Adrenal gland (tissue), 9 donors: ENCODE measurements at regions not wholly inside any gene's neighbourhood (a gene's known extent, or its start where the extent isn't known, plus 50 kb on each side); places are given as distances from the start of the nearest gene placed in this dataset.

Experiments used
- DNase-seq, 7 donors: peaks; one replicate each; pipeline ENCODE4 v3.0.0-alpha.2; 2019 to 2020
- H3K27ac ChIP-seq, 5 donors: fragments of 200-600 bp; sonication (generic) in 4 of 5; 1 replicate in 3 of 5; 2 replicates in 2 of 5; pipeline versions ENCODE4 v1.5.1 to v1.8.0; 2016 to 2020; ENCODE audit warnings: mild to moderate bottlenecking in 1 of 5
- H3K27me3 ChIP-seq: fragments of 200-600 bp; 2 replicates; pipeline ENCODE4 v1.8.0; 2021
- H3K36me3 ChIP-seq, 2 donors: fragments of 200-600 bp; replicated peaks in 1 of 2; 1 replicate in 1 of 2; 2 replicates in 1 of 2; pipeline versions ENCODE4 v1.5.1 to v1.8.0; 2018 to 2022
- H3K4me1 ChIP-seq, 2 donors: fragments of 200-600 bp; replicated peaks in 1 of 2; 1 replicate in 1 of 2; 2 replicates in 1 of 2; pipeline versions ENCODE4 v1.5.1 to v1.8.0; 2018 to 2021
- H3K4me3 ChIP-seq, 4 donors: fragments of 200-600 bp; sonication (generic) in 3 of 4; one replicate each; pipeline ENCODE4 v1.5.1; 2016 to 2018
- H3K9me3 ChIP-seq, 3 donors: fragments of 200-600 bp; sonication (generic) in 1 of 3; replicated peaks in 1 of 3; 1 replicate in 2 of 3; 2 replicates in 1 of 3; pipeline versions ENCODE4 v1.5.1 to v1.8.0; 2016 to 2021
- POLR2A ChIP-seq, 2 donors: fragments of 450-650 bp; IDR thresholded peaks; one replicate each; pipeline ENCODE4 v1.6.1; 2017; ENCODE audit warnings: antibody characterized with exemption in 2 of 2, mild to moderate bottlenecking in 2 of 2, moderate library complexity in 1 of 2
- WGBS, 4 donors: extraction: QIAGEN DNeasy Blood & Tissue Kit in 2 of 4; methylation state at CpG; one replicate each; pipeline versions ENCODE4 v1.1.5 to v1.1.7; 2013 to 2017; 5-methylcytosine and 5-hydroxymethylcytosine counted together
- intact Hi-C, 2 donors: fragments of 100-400 bp; cut with DNase I; formaldehyde crosslinking; loops; one replicate each; pipeline versions ENCODE4 v1.14.1 to v1.15.0; 2022 to 2023
- TF ChIP-seq, protein P1 (sequence below), 6 experiments: fragments of 450-650 bp in 4 of 6; fragments of 200-600 bp in 2 of 6; sonication (generic) in 1 of 6; IDR thresholded peaks; 1 replicate in 5 of 6; 2 replicates in 1 of 6; pipeline versions ENCODE4 v1.5.1 to v1.8.0; 2016 to 2021; ENCODE audit warnings: antibody characterized with exemption in 6 of 6, mild to moderate bottlenecking in 2 of 6, moderate library complexity in 1 of 6
- donor health status: healthy with polysubstance abuse.
- donor health status: Bipolar disorder and iron deficiency.
- donor health status: DM: yes; HTN: yes; CAD: no.
- donor health status: DM: no; HTN: no; CAD: no.
- donor health status: DM: no; HTN: no; CAD: no.

- no peak for DNase-seq
- no peaks in the 10 kb centered on the region for H3K27me3 ChIP-seq
- H3K27ac ChIP-seq: no peak overlapping the region
- 78 to 98% (median 87%) methylated on average over 1 of the region's 1 CpG for WGBS, 4 donors
- no peaks in the 10 kb centered on the region for H3K9me3 ChIP-seq
- intact Hi-C loops: no loop called here
- TF ChIP-seq, protein P1, sequence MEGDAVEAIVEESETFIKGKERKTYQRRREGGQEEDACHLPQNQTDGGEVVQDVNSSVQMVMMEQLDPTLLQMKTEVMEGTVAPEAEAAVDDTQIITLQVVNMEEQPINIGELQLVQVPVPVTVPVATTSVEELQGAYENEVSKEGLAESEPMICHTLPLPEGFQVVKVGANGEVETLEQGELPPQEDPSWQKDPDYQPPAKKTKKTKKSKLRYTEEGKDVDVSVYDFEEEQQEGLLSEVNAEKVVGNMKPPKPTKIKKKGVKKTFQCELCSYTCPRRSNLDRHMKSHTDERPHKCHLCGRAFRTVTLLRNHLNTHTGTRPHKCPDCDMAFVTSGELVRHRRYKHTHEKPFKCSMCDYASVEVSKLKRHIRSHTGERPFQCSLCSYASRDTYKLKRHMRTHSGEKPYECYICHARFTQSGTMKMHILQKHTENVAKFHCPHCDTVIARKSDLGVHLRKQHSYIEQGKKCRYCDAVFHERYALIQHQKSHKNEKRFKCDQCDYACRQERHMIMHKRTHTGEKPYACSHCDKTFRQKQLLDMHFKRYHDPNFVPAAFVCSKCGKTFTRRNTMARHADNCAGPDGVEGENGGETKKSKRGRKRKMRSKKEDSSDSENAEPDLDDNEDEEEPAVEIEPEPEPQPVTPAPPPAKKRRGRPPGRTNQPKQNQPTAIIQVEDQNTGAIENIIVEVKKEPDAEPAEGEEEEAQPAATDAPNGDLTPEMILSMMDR (IDR thresholded peaks at IDR 0.05): no peak
- no peak for TF ChIP-seq POLR2A (IDR thresholded peaks at IDR 0.05)
- no peaks in the 10 kb centered on the region for H3K36me3 ChIP-seq
- no peak overlapping the region for H3K4me3 ChIP-seq
- H3K4me1 ChIP-seq: no peaks in the 10 kb centered on the region
Observed at GRCh38 chr2:77939370-77939769, 417.2 kb upstream of the LRRTM4 start.

DNA sequence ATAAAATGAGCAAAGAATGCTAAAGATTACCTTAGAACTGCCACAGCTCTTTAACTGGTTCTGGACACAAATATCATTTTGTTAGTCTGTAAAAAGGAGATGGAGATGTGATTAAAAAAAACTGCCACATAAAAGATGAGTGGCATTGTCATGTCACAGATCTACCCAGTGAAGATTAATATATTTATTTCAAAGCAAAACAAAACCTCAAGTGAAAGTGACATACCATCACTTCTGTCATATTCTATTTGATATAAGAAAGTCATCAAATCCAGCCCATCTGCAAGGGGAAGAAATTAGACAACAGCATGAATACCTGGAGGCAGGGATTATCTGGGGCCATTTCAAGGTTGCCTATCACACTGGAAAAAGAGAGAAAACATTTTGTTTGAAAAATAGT is 417.6 kb upstream of the LRRTM4 start:
- Histone ChIP-seq H3K27ac (no peak overlapping the region), H3K9me3 (no peaks in the 10 kb centered on the region), H3K4me1 (no peaks in the 10 kb centered on the region), H3K27me3 (no peaks in the 10 kb centered on the region), H3K36me3 (no peaks in the 10 kb centered on the region), H3K4me3 (no peak overlapping the region)
- no peak for DNase-seq
- intact Hi-C loops: no loop called here
- TF ChIP-seq POLR2A (IDR thresholded peaks at IDR 0.05): no peak
- TF ChIP-seq, protein P1 (IDR thresholded peaks at IDR 0.05): no peak

DNA sequence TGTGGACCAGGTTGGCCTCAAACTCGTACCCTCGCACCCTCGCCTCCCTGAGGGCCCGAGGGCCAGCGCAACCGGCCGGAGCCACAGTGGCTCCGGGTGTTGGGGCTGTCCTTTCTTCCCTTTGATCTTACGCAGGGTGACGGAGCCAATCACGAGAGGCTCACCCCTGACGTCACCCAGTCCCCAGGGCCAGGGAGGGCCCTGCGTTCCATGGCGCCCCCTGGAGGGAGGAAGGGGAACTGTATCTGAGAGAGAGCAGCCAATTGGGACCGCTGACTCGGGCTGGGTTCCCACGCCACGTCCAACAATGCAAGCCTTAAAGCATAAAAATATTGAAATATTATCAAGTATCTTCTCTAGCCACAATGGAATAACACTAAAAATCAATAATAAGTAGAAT is 432.8 kb upstream of the LRRTM4 start:
- DNase-seq: no peak
- no peaks in the 10 kb centered on the region for H3K9me3 ChIP-seq
- no peak overlapping the region for H3K27ac ChIP-seq
- H3K36me3 ChIP-seq: no peaks in the 10 kb centered on the region
- no peaks in the 10 kb centered on the region for H3K27me3 ChIP-seq
- intact Hi-C loops: no loop called here
- no peaks in the 10 kb centered on the region for H3K4me1 ChIP-seq
- WGBS, 4 donors: 87 to 91% (median 89%) methylated on average over 18 of the region's 18 CpGs
- H3K4me3 ChIP-seq: no peak overlapping the region
- TF ChIP-seq, protein P1 (IDR thresholded peaks at IDR 0.05): no peak
- TF ChIP-seq POLR2A (IDR thresholded peaks at IDR 0.05): no peak

- no peak for TF ChIP-seq POLR2A (IDR thresholded peaks at IDR 0.05)
- TF ChIP-seq, protein P1 (IDR thresholded peaks at IDR 0.05): no peak
- no peaks in the 10 kb centered on the region for H3K4me1 ChIP-seq
- no peak for DNase-seq
- no peaks in the 10 kb centered on the region for H3K27me3 ChIP-seq
- no peak overlapping the region for H3K27ac ChIP-seq
- no peaks in the 10 kb centered on the region for H3K36me3 ChIP-seq
- intact Hi-C loops: no loop called here
- no peak overlapping the region for H3K4me3 ChIP-seq
- H3K9me3 ChIP-seq: no peaks in the 10 kb centered on the region
Observed at GRCh38 chr2:77962943-77963342, 440.8 kb upstream of the LRRTM4 start.
